A549 (cell line): ENCODE measurements at regions not wholly inside any gene's neighbourhood (a gene's known extent, or its start where the extent isn't known, plus 50 kb on each side); places are given as distances from the start of the nearest gene placed in this dataset.

Experiments
- ATAC-seq, 2 experiments: fragments of 200-7000 bp in 1 of 2; fragments of >200 bp in 1 of 2; cut with Nextera tagmentation in 1 of 2; cut with Tn5 transposase in 1 of 2; 3 replicates each; pipeline versions ENCODE4 v1.8.0 to v1.9.1; 2018 to 2020; ENCODE audit warnings: mild to moderate bottlenecking in 1 of 2, moderate library complexity in 1 of 2
- CTCF ChIA-PET: fragments of 300-600 bp; sonication (Branson Sonifier 250); formaldehyde crosslinking; extraction: SDS; loops from one replicate; lab custom pipeline; 2021; ENCODE audit warnings: antibody characterized with exemption, inconsistent platforms; lab: Yijun Ruan, JAX
- POLR2A ChIA-PET: fragments of 350-600 bp; formaldehyde crosslinking; extraction: SDS; loops from one replicate; lab custom pipeline; 2021; ENCODE audit warnings: antibody characterized with exemption, inconsistent platforms; lab: Yijun Ruan, JAX
- DNase-seq, 2 experiments: peaks; one replicate each; pipeline versions ENCODE4 v3.0.0 to v3.0.0-alpha.2; 2011 to 2016; ENCODE audit warnings: low read depth in 1 of 2, low spot score in 1 of 2
- FAIRE-seq: peaks from 2 replicates; lab custom pipeline; 2011; peaks lifted over from hg19 to GRCh38; lab: Jason Lieb, UNC
- H3K27ac ChIP-seq, 2 experiments: fragments of >200 bp; sonication (Bioruptor Twin); formaldehyde crosslinking; 3 replicates each; pipeline ENCODE4 v1.5.1; 2016 to 2017
- H3K4me1 ChIP-seq: fragments of >200 bp; sonication (Bioruptor Twin); formaldehyde crosslinking; 3 replicates; pipeline ENCODE4 v1.6.1; 2016
- H3K4me2 ChIP-seq: fragments of >200 bp; sonication (Bioruptor Twin); formaldehyde crosslinking; 3 replicates; pipeline ENCODE4 v1.6.1; 2016
- H3K4me3 ChIP-seq: fragments of >200 bp; sonication (Bioruptor Twin); formaldehyde crosslinking; 3 replicates; pipeline ENCODE4 v1.5.1; 2016
- H3K9me3 ChIP-seq: fragments of >200 bp; sonication (Bioruptor Twin); formaldehyde crosslinking; 3 replicates; pipeline ENCODE4 v1.6.1; 2016
- CBX8 ChIP-seq: fragments of 200-600 bp; sonication (generic); IDR thresholded peaks from 2 replicates; pipeline ENCODE4 v1.6.1; 2016
- CHD2 ChIP-seq: fragments of 150-350 bp; IDR thresholded peaks from 2 replicates; pipeline ENCODE4 v1.6.1; 2014; ENCODE audit warnings: low read length; ENCODE audit not compliant: partially characterized antibody
- CHD4 ChIP-seq: fragments of 200-600 bp; sonication (generic); IDR thresholded peaks from 2 replicates; pipeline ENCODE4 v1.6.1; 2016; ENCODE audit warnings: antibody characterized with exemption, mild to moderate bottlenecking, borderline replicate concordance
- EHMT2 ChIP-seq: fragments of 200-600 bp; sonication (generic); IDR thresholded peaks from 2 replicates; pipeline ENCODE4 v1.6.1; 2016; ENCODE audit warnings: antibody characterized with exemption, low read depth, mild to moderate bottlenecking, moderate library complexity
- ESRRA ChIP-seq: fragments of 150-350 bp; IDR thresholded peaks from 2 replicates; pipeline ENCODE4 v1.6.1; 2014; ENCODE audit warnings: mild to moderate bottlenecking, low read length, borderline replicate concordance
- FOSB ChIP-seq: fragments of 250-450 bp; sonication (Bioruptor Pico); IDR thresholded peaks from 2 replicates; pipeline ENCODE4 v1.5.0; 2020; ENCODE audit warnings: mild to moderate bottlenecking, moderate library complexity
- FOXS1 ChIP-seq: fragments of 250-450 bp; sonication (Bioruptor Pico); IDR thresholded peaks from 2 replicates; pipeline ENCODE4 v1.5.0; 2020; ENCODE audit warnings: mild to moderate bottlenecking, moderate library complexity
- KDM5A ChIP-seq: fragments of 200-600 bp; sonication (generic); IDR thresholded peaks from 2 replicates; pipeline ENCODE4 v1.6.1; 2016; ENCODE audit warnings: antibody characterized with exemption, mild to moderate bottlenecking
- MAFK ChIP-seq: fragments of 450-650 bp; IDR thresholded peaks from 2 replicates; pipeline ENCODE4 v1.6.1; 2014; ENCODE audit not compliant: partially characterized antibody
- MAZ ChIP-seq: fragments of 150-350 bp; IDR thresholded peaks from 2 replicates; pipeline ENCODE4 v1.6.1; 2014; ENCODE audit warnings: antibody characterized with exemption, low read depth, low read length, borderline replicate concordance
- MYC ChIP-seq: IDR thresholded peaks from 2 replicates; pipeline ENCODE4 v1.6.1; 2012; ENCODE audit warnings: mild to moderate bottlenecking, inconsistent platforms, low read length, improper control_type of control experiment, borderline replicate concordance
- NFE2L2 ChIP-seq: fragments of 150-350 bp; conservative IDR thresholded peaks from 2 replicates; pipeline ENCODE4 v1.6.1; 2014; ENCODE audit warnings: low read length
- NR3C1 ChIP-seq: fragments of >200 bp; sonication (Bioruptor Twin); formaldehyde crosslinking; IDR thresholded peaks from 3 replicates; pipeline ENCODE4 v1.6.1; 2017
- RFX5 ChIP-seq: fragments of 450-650 bp; IDR thresholded peaks from 2 replicates; pipeline ENCODE4 v1.7.1; 2014; ENCODE audit warnings: antibody characterized with exemption, mild to moderate bottlenecking, moderate library complexity
- RNF2 ChIP-seq: fragments of 200-600 bp; sonication (generic); IDR thresholded peaks from 2 replicates; pipeline ENCODE4 v1.6.1; 2016; ENCODE audit warnings: low read depth, mild to moderate bottlenecking, antibody characterized with exemption, moderate library complexity, borderline replicate concordance
- SMC3 ChIP-seq: fragments of >200 bp; sonication (Bioruptor Twin); formaldehyde crosslinking; IDR thresholded peaks from 3 replicates; pipeline ENCODE4 v1.6.1; 2018; ENCODE audit warnings: inconsistent platforms
- SREBF2 ChIP-seq: fragments of 450-650 bp; IDR thresholded peaks from 2 replicates; pipeline ENCODE4 v1.6.1; 2014; ENCODE audit warnings: mild to moderate bottlenecking, moderate library complexity
- TFCP2L1 ChIP-seq: fragments of 250-450 bp; sonication (Bioruptor Pico); IDR thresholded peaks from 2 replicates; pipeline ENCODE4 v1.5.0; 2021; ENCODE audit warnings: mild to moderate bottlenecking
- TP53 ChIP-seq: fragments of 250-450 bp; sonication (Bioruptor Pico); IDR thresholded peaks from 2 replicates; pipeline ENCODE4 v1.5.0; 2021; ENCODE audit warnings: mild to moderate bottlenecking, moderate library complexity
- ZNF302 ChIP-seq: fragments of 250-450 bp; sonication (Bioruptor Pico); IDR thresholded peaks from 2 replicates; pipeline ENCODE4 v1.9.0; 2021; ENCODE audit warnings: inconsistent platforms, mild to moderate bottlenecking, moderate library complexity
- WGBS: methylation state at CpG from one replicate; pipeline ENCODE4 v1.1.6; 2017; ENCODE audit errors: missing lambda C conversion rate; 5-methylcytosine and 5-hydroxymethylcytosine counted together
- TF ChIP-seq, protein P1 (sequence below): fragments of 250-450 bp; sonication (Bioruptor Pico); IDR thresholded peaks from 2 replicates; pipeline ENCODE4 v1.5.0; 2021; ENCODE audit warnings: mild to moderate bottlenecking, moderate library complexity, borderline replicate concordance
- TF ChIP-seq, protein P2 (sequence below): IDR thresholded peaks from 2 replicates; pipeline ENCODE4 v1.6.1; 2012
- TF ChIP-seq, protein P3 (sequence below): fragments of 200-600 bp; sonication (generic); IDR thresholded peaks from 2 replicates; pipeline ENCODE4 v1.6.1; 2016; ENCODE audit warnings: antibody characterized with exemption, mild to moderate bottlenecking, moderate library complexity
- TF ChIP-seq, protein P4 (sequence below): fragments of 450-650 bp; IDR thresholded peaks from 2 replicates; pipeline ENCODE4 v1.6.1; 2014; ENCODE audit warnings: antibody characterized with exemption
- TF ChIP-seq, protein P5 (sequence below): fragments of 150-350 bp; IDR thresholded peaks from 2 replicates; pipeline ENCODE4 v1.6.1; 2014; ENCODE audit warnings: low read depth, mild to moderate bottlenecking, low read length

DNA sequence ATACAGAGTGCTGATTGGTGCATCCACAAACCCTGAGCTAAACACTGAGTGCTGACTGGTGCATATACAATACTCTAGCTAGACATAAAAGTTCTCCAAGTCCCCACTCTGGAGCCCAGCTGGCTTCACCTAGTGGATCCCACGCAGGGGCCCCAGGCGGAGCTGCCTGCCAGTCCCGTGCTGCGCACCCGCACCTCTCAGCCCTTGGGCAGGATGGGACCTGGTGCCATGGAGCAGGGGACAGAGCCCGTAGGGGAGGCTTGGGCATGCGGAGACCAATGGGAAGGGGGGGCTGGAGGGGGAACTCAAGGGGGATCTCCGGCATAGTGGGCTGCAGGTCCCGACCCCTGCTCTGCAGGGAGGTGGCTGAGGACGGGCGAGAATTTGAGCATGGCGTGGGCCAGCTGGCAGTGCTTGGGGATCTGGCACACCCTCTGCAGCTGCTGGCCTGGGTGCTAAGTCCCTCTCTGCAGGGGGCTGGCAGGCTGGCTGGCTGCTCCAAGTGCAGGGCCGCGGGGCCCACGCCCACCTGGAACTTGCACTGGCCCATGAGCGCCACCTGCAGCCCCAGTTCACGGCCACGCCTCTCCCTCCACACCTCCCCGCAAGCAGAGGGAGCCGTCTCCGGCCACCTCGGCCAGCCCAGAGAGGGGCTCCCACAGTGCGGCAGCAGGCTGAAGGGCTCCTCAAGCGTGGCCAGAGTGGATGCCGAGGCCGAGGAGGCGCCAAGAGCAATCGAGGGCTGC is 104.9 kb downstream of the NTMT2 start:
- no peak for ATAC-seq
- H3K4me3 ChIP-seq = no peak overlapping the region
- CTCF ChIA-PET = no interaction called here
- no peaks in the 10 kb centered on the region for H3K9me3 ChIP-seq
- POLR2A ChIA-PET = no interaction called here
- H3K27ac ChIP-seq = no peak overlapping the region
- no peak for FAIRE-seq
- 58% methylated on average over 22 of the region's 28 CpGs for WGBS
- no peak for DNase-seq
- H3K4me2 ChIP-seq = no peak overlapping the region
- H3K4me1 ChIP-seq = no peaks in the 10 kb centered on the region
- TF ChIP-seq KDM5A (no peak), MAZ (no peak), RFX5 (no peak), FOXS1 (CRISPR knock-in tag) (no peak), RNF2 (no peak), ZNF302 (CRISPR knock-in tag) (no peak), SMC3 (no peak), MYC (no peak), EHMT2 (no peak), FOSB (CRISPR knock-in tag) (no peak), SREBF2 (no peak), ESRRA (no peak), TFCP2L1 (no peak), NR3C1 (no peak), CBX8 (no peak)
- TF ChIP-seq, protein P1, sequence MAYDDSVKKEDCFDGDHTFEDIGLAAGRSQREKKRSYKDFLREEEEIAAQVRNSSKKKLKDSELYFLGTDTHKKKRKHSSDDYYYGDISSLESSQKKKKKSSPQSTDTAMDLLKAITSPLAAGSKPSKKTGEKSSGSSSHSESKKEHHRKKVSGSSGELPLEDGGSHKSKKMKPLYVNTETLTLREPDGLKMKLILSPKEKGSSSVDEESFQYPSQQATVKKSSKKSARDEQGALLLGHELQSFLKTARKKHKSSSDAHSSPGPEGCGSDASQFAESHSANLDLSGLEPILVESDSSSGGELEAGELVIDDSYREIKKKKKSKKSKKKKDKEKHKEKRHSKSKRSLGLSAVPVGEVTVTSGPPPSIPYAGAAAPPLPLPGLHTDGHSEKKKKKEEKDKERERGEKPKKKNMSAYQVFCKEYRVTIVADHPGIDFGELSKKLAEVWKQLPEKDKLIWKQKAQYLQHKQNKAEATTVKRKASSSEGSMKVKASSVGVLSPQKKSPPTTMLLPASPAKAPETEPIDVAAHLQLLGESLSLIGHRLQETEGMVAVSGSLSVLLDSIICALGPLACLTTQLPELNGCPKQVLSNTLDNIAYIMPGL (CRISPR knock-in tag) = no peak
- TF ChIP-seq, protein P2, sequence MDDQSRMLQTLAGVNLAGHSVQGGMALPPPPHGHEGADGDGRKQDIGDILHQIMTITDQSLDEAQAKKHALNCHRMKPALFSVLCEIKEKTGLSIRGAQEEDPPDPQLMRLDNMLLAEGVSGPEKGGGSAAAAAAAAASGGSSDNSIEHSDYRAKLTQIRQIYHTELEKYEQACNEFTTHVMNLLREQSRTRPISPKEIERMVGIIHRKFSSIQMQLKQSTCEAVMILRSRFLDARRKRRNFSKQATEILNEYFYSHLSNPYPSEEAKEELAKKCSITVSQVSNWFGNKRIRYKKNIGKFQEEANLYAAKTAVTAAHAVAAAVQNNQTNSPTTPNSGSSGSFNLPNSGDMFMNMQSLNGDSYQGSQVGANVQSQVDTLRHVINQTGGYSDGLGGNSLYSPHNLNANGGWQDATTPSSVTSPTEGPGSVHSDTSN = no peak
- TF ChIP-seq, protein P3, sequence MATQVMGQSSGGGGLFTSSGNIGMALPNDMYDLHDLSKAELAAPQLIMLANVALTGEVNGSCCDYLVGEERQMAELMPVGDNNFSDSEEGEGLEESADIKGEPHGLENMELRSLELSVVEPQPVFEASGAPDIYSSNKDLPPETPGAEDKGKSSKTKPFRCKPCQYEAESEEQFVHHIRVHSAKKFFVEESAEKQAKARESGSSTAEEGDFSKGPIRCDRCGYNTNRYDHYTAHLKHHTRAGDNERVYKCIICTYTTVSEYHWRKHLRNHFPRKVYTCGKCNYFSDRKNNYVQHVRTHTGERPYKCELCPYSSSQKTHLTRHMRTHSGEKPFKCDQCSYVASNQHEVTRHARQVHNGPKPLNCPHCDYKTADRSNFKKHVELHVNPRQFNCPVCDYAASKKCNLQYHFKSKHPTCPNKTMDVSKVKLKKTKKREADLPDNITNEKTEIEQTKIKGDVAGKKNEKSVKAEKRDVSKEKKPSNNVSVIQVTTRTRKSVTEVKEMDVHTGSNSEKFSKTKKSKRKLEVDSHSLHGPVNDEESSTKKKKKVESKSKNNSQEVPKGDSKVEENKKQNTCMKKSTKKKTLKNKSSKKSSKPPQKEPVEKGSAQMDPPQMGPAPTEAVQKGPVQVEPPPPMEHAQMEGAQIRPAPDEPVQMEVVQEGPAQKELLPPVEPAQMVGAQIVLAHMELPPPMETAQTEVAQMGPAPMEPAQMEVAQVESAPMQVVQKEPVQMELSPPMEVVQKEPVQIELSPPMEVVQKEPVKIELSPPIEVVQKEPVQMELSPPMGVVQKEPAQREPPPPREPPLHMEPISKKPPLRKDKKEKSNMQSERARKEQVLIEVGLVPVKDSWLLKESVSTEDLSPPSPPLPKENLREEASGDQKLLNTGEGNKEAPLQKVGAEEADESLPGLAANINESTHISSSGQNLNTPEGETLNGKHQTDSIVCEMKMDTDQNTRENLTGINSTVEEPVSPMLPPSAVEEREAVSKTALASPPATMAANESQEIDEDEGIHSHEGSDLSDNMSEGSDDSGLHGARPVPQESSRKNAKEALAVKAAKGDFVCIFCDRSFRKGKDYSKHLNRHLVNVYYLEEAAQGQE = no peak

DNA sequence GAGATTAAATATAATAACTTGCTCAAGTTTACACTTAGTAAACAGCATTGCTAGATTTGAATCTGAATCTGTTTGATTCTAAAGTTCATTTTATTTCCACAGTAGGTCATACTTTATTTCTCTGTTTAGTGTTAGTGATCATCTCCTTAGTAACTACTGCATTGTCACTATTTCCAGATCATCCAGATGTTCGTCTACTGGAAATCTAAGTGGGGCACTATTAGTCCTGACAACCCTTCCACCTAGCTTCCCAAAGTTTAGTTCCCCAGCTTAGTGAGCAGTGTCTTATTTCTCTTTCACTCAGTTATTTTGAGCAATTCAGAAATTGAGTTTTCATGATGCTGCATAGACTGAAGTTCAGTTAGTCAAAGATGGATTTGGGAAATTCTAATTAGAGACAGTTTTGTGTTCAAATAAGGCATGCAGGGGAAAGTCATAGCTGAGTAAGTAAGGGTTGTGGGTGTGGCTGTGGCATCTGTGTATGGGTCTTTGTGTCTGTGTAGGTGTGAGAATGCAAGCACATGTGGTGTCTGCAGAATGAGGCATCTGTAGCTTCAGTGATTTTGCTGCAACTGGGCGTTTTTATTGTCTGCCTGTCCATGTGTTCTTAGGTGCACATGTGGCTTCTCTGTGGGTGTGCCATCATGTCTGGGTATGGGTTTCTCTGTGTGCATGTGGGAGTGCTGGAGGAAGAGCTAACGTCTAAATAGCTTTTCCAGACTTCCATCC is 107.3 kb downstream of the NTMT2 start:
- POLR2A ChIA-PET = no interaction called here
- Histone ChIP-seq H3K9me3 (no peaks in the 10 kb centered on the region), H3K4me2 (no peak overlapping the region), H3K4me3 (no peak overlapping the region), H3K4me1 (no peaks in the 10 kb centered on the region), H3K27ac (no peak overlapping the region)
- ATAC-seq = no peak
- CTCF ChIA-PET = no interaction called here
- no peak for FAIRE-seq
- WGBS = 0% methylated on average over 3 of the region's 3 CpGs
- DNase-seq = no peak
- no peak for TF ChIP-seq ZNF302 (CRISPR knock-in tag)
- TF ChIP-seq MAFK = no peak
- TF ChIP-seq NR3C1 = no peak
- no peak for TF ChIP-seq SMC3
- no peak for TF ChIP-seq CHD4
- TF ChIP-seq, protein P2 = no peak
- no peak for TF ChIP-seq TP53
- no peak for TF ChIP-seq SREBF2
- no peak for TF ChIP-seq CHD2
- TF ChIP-seq, protein P4, sequence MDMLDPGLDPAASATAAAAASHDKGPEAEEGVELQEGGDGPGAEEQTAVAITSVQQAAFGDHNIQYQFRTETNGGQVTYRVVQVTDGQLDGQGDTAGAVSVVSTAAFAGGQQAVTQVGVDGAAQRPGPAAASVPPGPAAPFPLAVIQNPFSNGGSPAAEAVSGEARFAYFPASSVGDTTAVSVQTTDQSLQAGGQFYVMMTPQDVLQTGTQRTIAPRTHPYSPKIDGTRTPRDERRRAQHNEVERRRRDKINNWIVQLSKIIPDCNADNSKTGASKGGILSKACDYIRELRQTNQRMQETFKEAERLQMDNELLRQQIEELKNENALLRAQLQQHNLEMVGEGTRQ = no peak
- no peak for TF ChIP-seq NFE2L2
- TF ChIP-seq, protein P5, sequence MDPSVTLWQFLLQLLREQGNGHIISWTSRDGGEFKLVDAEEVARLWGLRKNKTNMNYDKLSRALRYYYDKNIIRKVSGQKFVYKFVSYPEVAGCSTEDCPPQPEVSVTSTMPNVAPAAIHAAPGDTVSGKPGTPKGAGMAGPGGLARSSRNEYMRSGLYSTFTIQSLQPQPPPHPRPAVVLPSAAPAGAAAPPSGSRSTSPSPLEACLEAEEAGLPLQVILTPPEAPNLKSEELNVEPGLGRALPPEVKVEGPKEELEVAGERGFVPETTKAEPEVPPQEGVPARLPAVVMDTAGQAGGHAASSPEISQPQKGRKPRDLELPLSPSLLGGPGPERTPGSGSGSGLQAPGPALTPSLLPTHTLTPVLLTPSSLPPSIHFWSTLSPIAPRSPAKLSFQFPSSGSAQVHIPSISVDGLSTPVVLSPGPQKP = no peak
